B cell (primary cell): ENCODE measurements at regions not wholly inside any gene's neighbourhood (a gene's known extent, or its start where the extent isn't known, plus 50 kb on each side); places are given as distances from the start of the nearest gene placed in this dataset.

Experiments used
- ATAC-seq: fragments of 200-7000 bp; cut with Tn5 transposase; one replicate; pipeline ENCODE4 v1.10.0; 2021; ENCODE audit warnings: low read depth, mild to moderate bottlenecking, moderate number of reproducible peaks, moderate library complexity
- CTCF ChIA-PET: fragments of 350-600 bp; sonication (Branson Sonifier 250); formaldehyde crosslinking; loops from one replicate; lab custom pipeline; 2021; ENCODE audit warnings: antibody characterized with exemption, inconsistent platforms; lab: Charles Lee
- POLR2A ChIA-PET: fragments of 350-600 bp; sonication (Branson Sonifier 250); formaldehyde crosslinking; loops from one replicate; lab custom pipeline; 2021; ENCODE audit warnings: antibody characterized with exemption; lab: Charles Lee
- DNase-seq: peaks from one replicate; pipeline ENCODE4 v3.0.0; 2013
- H2AFZ ChIP-seq: 2 replicates; pipeline ENCODE4 v1.6.1; 2012; ENCODE audit warnings: mild to moderate bottlenecking, low read depth, low read length; ENCODE audit not compliant: insufficient read depth, poor library complexity, severe bottlenecking
- H3K27ac ChIP-seq, 2 donors: 1 replicate in 1 of 2; 2 replicates in 1 of 2; pipeline ENCODE4 v1.5.1; 2012 to 2013; ENCODE audit warnings: low read length in 2 of 2, mild to moderate bottlenecking in 2 of 2, moderate library complexity in 1 of 2
- H3K27me3 ChIP-seq, 4 experiments: fragments of 200-600 bp in 1 of 4; sonication (generic) in 1 of 4; replicated peaks in 1 of 4; 1 replicate in 2 of 4; 2 replicates in 2 of 4; pipeline versions ENCODE4 v1.6.1 to v1.7.0; 2013 to 2016; ENCODE audit warnings: low read length in 3 of 4, mild to moderate bottlenecking in 2 of 4, mixed read lengths in 1 of 4, moderate library complexity in 1 of 4; ENCODE audit not compliant: insufficient read depth in 4 of 4, control insufficient read depth in 3 of 4; ENCODE audit errors: control extremely low read depth in 1 of 4
- H3K36me3 ChIP-seq, 2 experiments: replicated peaks in 1 of 2; 1 replicate in 1 of 2; 2 replicates in 1 of 2; pipeline versions ENCODE4 v1.6.1 to v1.7.1; 2013; ENCODE audit warnings: low read length in 1 of 2; ENCODE audit not compliant: insufficient read depth in 2 of 2, control insufficient read depth in 1 of 2; ENCODE audit errors: control extremely low read depth in 1 of 2, extremely low read depth in 1 of 2
- H3K4me1 ChIP-seq, 2 donors: fragments of 200-600 bp in 1 of 2; sonication (generic) in 1 of 2; 1 replicate in 1 of 2; 2 replicates in 1 of 2; pipeline versions ENCODE4 v1.5.1 to v1.6.1; 2013 to 2017; ENCODE audit warnings: low read length in 2 of 2; ENCODE audit not compliant: control insufficient read depth in 2 of 2, insufficient read depth in 2 of 2
- H3K4me2 ChIP-seq: replicated peaks from 2 replicates; pipeline ENCODE3; 2012; ENCODE audit warnings: mild to moderate bottlenecking, low read depth, low read length; ENCODE audit not compliant: poor library complexity, severe bottlenecking
- H3K4me3 ChIP-seq, 5 experiments: fragments of 200-600 bp in 1 of 5; sonication (generic) in 1 of 5; 1 replicate in 3 of 5; 2 replicates in 2 of 5; pipeline versions ENCODE4 v1.5.1 to v1.7.0; 2011 to 2016; ENCODE audit warnings: low read length in 4 of 5, mild to moderate bottlenecking in 4 of 5, low read depth in 2 of 5, control low read depth in 1 of 5, moderate library complexity in 1 of 5; ENCODE audit not compliant: insufficient read depth in 1 of 5; ENCODE audit errors: control extremely low read depth in 1 of 5, extremely low read depth in 1 of 5
- H3K79me2 ChIP-seq: fragments of 200-600 bp; sonication (generic); one replicate; pipeline ENCODE4 v1.6.0; 2016; ENCODE audit warnings: low read length; ENCODE audit not compliant: control insufficient read depth, insufficient read depth
- H3K9ac ChIP-seq: fragments of 200-600 bp; sonication (generic); 2 replicates; pipeline ENCODE4 v1.6.1; 2017; ENCODE audit warnings: mild to moderate bottlenecking, low read length, moderate library complexity
- H3K9me3 ChIP-seq, 3 donors: one replicate each; pipeline versions ENCODE4 v1.6.1 to v1.7.1; 2013; ENCODE audit warnings: low read length in 2 of 3; ENCODE audit not compliant: control insufficient read depth in 2 of 3, insufficient read depth in 1 of 3; ENCODE audit errors: control extremely low read depth in 1 of 3
- H4K20me1 ChIP-seq: 2 replicates; pipeline ENCODE4 v1.6.0; 2012; ENCODE audit warnings: mild to moderate bottlenecking, low read length; ENCODE audit not compliant: insufficient read depth, control insufficient read depth, poor library complexity, severe bottlenecking
- H3K27ac Mint-ChIP-seq: one replicate; pipeline ENCODE4 v1.8.0; 2021; ENCODE audit warnings: mixed read lengths
- H3K27me3 Mint-ChIP-seq: one replicate; pipeline ENCODE4 v1.8.0; 2021; ENCODE audit warnings: mixed read lengths
- H3K4me1 Mint-ChIP-seq: one replicate; pipeline ENCODE4 v1.8.0; 2021; ENCODE audit warnings: mixed read lengths
- H3K4me3 Mint-ChIP-seq: one replicate; pipeline ENCODE4 v1.8.0; 2021; ENCODE audit warnings: mixed read lengths
- H3K9me3 Mint-ChIP-seq: one replicate; pipeline ENCODE4 v1.8.0; 2022; ENCODE audit warnings: mixed read lengths; ENCODE audit not compliant: insufficient read depth
- CTCF ChIP-seq: fragments of 200-600 bp; IDR thresholded peaks from one replicate; pipeline ENCODE4 v1.8.0; 2022; ENCODE audit warnings: antibody characterized with exemption, mild to moderate bottlenecking
- EZH2 ChIP-seq: IDR thresholded peaks from 2 replicates; pipeline ENCODE4 v1.6.1; 2012; ENCODE audit warnings: borderline replicate concordance, low read depth, mild to moderate bottlenecking, moderate library complexity, low read length; ENCODE audit not compliant: insufficient read depth, poor library complexity, severe bottlenecking
- WGBS: methylation state at CpG from one replicate; pipeline ENCODE4 v1.1.5; 2013; ENCODE audit warnings: missing lambda C conversion rate; ENCODE audit not compliant: insufficient coverage; 5-methylcytosine and 5-hydroxymethylcytosine counted together
- intact Hi-C: fragments of 100-400 bp; cut with micrococcal nuclease; formaldehyde crosslinking; loops from one replicate; pipeline ENCODE4 v1.10.0; 2022

- H3K27me3 ChIP-seq = no peaks in the 10 kb centered on the region
- H2AFZ ChIP-seq = no peak overlapping the region
- intact Hi-C loops = no loop called here
- H3K9ac ChIP-seq = no peak overlapping the region
- WGBS = 81% methylated on average over 6 of the region's 8 CpGs
- H3K4me1 ChIP-seq = no peaks in the 10 kb centered on the region
- no peaks in the 10 kb centered on the region for H3K9me3 ChIP-seq
- Mint-ChIP-seq H3K4me3 (no peak overlapping the region), H3K27me3 (no peaks in the 10 kb centered on the region), H3K4me1 (no peaks in the 10 kb centered on the region), H3K9me3 (no peaks in the 10 kb centered on the region), H3K27ac (no peak overlapping the region)
- CTCF ChIA-PET = no interaction called here
- no peak overlapping the region for H3K4me2 ChIP-seq
- no peak overlapping the region for H3K27ac ChIP-seq
- ATAC-seq (no peak), DNase-seq (no peak)
- H4K20me1 ChIP-seq = no peaks in the 10 kb centered on the region
- no peak overlapping the region for H3K4me3 ChIP-seq
- H3K79me2 ChIP-seq = no peaks in the 10 kb centered on the region
- no peak for TF ChIP-seq CTCF
- TF ChIP-seq EZH2 = no peak
- POLR2A ChIA-PET = no interaction called here
- H3K36me3 ChIP-seq = no peaks in the 10 kb centered on the region
Measured at GRCh38 chr4:74654230-74654681, 140.1 kb downstream of the BTC start.

GRCh38 chr4:74656596-74656995 lies 137.7 kb downstream of the BTC start:
- intact Hi-C loops = no loop called here
- Histone ChIP-seq H3K9me3 (no peaks in the 10 kb centered on the region), H3K9ac (no peak overlapping the region), H4K20me1 (no peaks in the 10 kb centered on the region), H3K4me2 (no peak overlapping the region), H3K4me3 (no peak overlapping the region), H3K36me3 (no peaks in the 10 kb centered on the region), H3K27ac (no peak overlapping the region), H3K27me3 (no peaks in the 10 kb centered on the region), H3K4me1 (no peaks in the 10 kb centered on the region), H2AFZ (no peak overlapping the region), H3K79me2 (no peaks in the 10 kb centered on the region)
- H3K27me3 Mint-ChIP-seq = peaks cover 4% of the 10 kb centered on the region
- 100% methylated on average over 1 of the region's 1 CpG for WGBS
- ChIA-PET POLR2A (no interaction called here), CTCF (no interaction called here)
- no peaks in the 10 kb centered on the region for H3K9me3 Mint-ChIP-seq
- DNase-seq (no peak), ATAC-seq (no peak)
- H3K4me3 Mint-ChIP-seq = no peak overlapping the region
- no peak for TF ChIP-seq CTCF
- no peak for TF ChIP-seq EZH2
- H3K4me1 Mint-ChIP-seq = no peaks in the 10 kb centered on the region
- no peak overlapping the region for H3K27ac Mint-ChIP-seq
